CD4-positive, CD25-positive, alpha-beta regulatory T cell (primary cell): ENCODE measurements at regions not wholly inside any gene's neighbourhood (a gene's known extent, or its start where the extent isn't known, plus 50 kb on each side); places are given as distances from the start of the nearest gene placed in this dataset.

Experiments
- ATAC-seq, 2 donors: fragments of 150-1000 bp; cut with Tn5 transposase; one replicate each; pipeline ENCODE4 v1.10.0; 2021; ENCODE audit warnings: low read depth in 2 of 2, moderate number of reproducible peaks in 2 of 2, moderate library complexity in 1 of 2
- DNase-seq, 3 donors: peaks; one replicate each; pipeline versions ENCODE4 v3.0.0 to v3.0.0-alpha.2; 2012 to 2022; ENCODE audit warnings: mixed read lengths in 1 of 3
- H3K27ac ChIP-seq: one replicate; pipeline ENCODE4 v1.7.0; 2013; ENCODE audit warnings: mild to moderate bottlenecking, low read length; ENCODE audit not compliant: insufficient read depth, poor library complexity, severe bottlenecking
- H3K27me3 ChIP-seq: one replicate; pipeline ENCODE4 v1.7.0; 2013; ENCODE audit warnings: low read length; ENCODE audit not compliant: control insufficient read depth, insufficient read depth
- H3K36me3 ChIP-seq: one replicate; pipeline ENCODE4 v1.7.0; 2013; ENCODE audit warnings: mild to moderate bottlenecking, low read length, moderate library complexity; ENCODE audit not compliant: control insufficient read depth, insufficient read depth
- H3K4me1 ChIP-seq: 2 replicates; pipeline ENCODE4 v1.7.0; 2013; ENCODE audit warnings: mild to moderate bottlenecking, low read length; ENCODE audit not compliant: insufficient read depth, control insufficient read depth, poor library complexity, severe bottlenecking
- H3K4me3 ChIP-seq: one replicate; pipeline ENCODE4 v1.7.0; 2013; ENCODE audit warnings: low read depth, mild to moderate bottlenecking, low read length, moderate library complexity
- H3K9me3 ChIP-seq, 2 experiments: 1 replicate in 1 of 2; 2 replicates in 1 of 2; pipeline ENCODE4 v1.7.0; 2013; ENCODE audit warnings: low read length in 2 of 2, mild to moderate bottlenecking in 1 of 2, moderate library complexity in 1 of 2; ENCODE audit not compliant: control insufficient read depth in 2 of 2
- H3K27ac Mint-ChIP-seq, 3 donors: one replicate each; pipeline ENCODE4 v1.8.0; 2020 to 2022; ENCODE audit warnings: mild to moderate bottlenecking in 3 of 3, mixed read lengths in 3 of 3, moderate library complexity in 2 of 3
- H3K27me3 Mint-ChIP-seq: one replicate; pipeline ENCODE4 v1.8.0; 2022; ENCODE audit warnings: mild to moderate bottlenecking, mixed read lengths
- H3K36me3 Mint-ChIP-seq: one replicate; pipeline ENCODE4 v1.8.0; 2020; ENCODE audit warnings: mixed read lengths
- H3K4me1 Mint-ChIP-seq, 4 donors: one replicate each; pipeline ENCODE4 v1.8.0; 2020 to 2022; ENCODE audit warnings: mixed read lengths in 4 of 4, mild to moderate bottlenecking in 1 of 4
- H3K4me3 Mint-ChIP-seq, 4 donors: one replicate each; pipeline ENCODE4 v1.8.0; 2020 to 2022; ENCODE audit warnings: mild to moderate bottlenecking in 4 of 4, mixed read lengths in 4 of 4, moderate library complexity in 3 of 4
- H3K9me3 Mint-ChIP-seq, 7 donors: one replicate each; pipeline ENCODE4 v1.8.0; 2020 to 2022; ENCODE audit warnings: mixed read lengths in 7 of 7, mild to moderate bottlenecking in 3 of 7, moderate library complexity in 2 of 7

- H3K27ac Mint-ChIP-seq = no peak overlapping the region
- Histone ChIP-seq H3K36me3 (no peaks in the 10 kb centered on the region), H3K4me3 (no peak overlapping the region), H3K27ac (no peak overlapping the region), H3K27me3 (no peaks in the 10 kb centered on the region), H3K4me1 (no peaks in the 10 kb centered on the region), H3K9me3 (no peaks in the 10 kb centered on the region)
- no peaks in the 10 kb centered on the region for H3K36me3 Mint-ChIP-seq
- H3K4me1 Mint-ChIP-seq = no peaks in the 10 kb centered on the region
- ATAC-seq = no peak
- peaks cover 0 to 4% (median 0%) of the 10 kb centered on the region in 7 donors for H3K9me3 Mint-ChIP-seq
- peaks cover 32% of the 10 kb centered on the region for H3K27me3 Mint-ChIP-seq
- H3K4me3 Mint-ChIP-seq = peak overlapping the region in 1 of 4 donors; percentile 32
- no peak for DNase-seq
Measured at GRCh38 chr13:112325920-112326645, 50.1 kb upstream of the SPACA7 start.
